Activated CD4-positive, alpha-beta T cell treated with anti-CD3 and anti-CD28 coated beads for 48 hours (primary cell): ENCODE measurements at regions not wholly inside any gene's neighbourhood (a gene's known extent, or its start where the extent isn't known, plus 50 kb on each side); places are given as distances from the start of the nearest gene placed in this dataset.
"Not testable (repeated sequence)": the region's sequence is repeated elsewhere in the genome, so short reads cannot be mapped to it uniquely, and the experiment has no call there.

ENCODE experiments used
- DNase-seq: peaks from one replicate; pipeline ENCODE4 v3.0.0-alpha.2; 2020

- no peak for DNase-seq
Measured at GRCh38 chr1:101588677-101589076, 351.9 kb downstream of the S1PR1 start.

GRCh38 chr1:101592845-101593244 lies 356.0 kb downstream of the S1PR1 start:
- DNase-seq: no peak

DNA sequence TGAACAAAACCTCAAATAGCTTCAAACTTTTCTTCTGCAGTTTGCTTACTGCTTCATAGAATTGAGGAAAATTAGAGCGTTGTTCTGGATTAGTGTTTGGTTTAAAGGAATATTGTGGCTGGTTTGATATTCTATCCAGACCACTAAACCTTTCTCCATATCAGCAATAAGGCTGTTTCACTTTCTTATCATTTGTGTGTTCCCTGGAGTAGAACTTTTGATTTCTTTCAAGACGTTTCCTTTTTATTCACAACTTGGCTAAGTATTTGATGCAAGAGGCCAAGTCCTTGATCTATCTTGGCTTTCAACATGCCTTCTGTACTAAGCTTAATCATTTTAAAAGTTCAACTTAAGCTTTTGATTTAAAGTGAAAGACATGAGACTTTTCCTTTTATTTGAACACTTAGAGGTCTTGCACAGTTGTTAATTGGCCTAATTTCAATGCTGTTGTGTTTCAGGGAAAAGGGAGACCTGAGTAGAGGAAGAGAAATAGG lies 359.1 kb downstream of the S1PR1 start:
- no peak for DNase-seq

GRCh38 chr1:101600615-101601014 lies 363.8 kb downstream of the S1PR1 start:
- not testable (repeated sequence) for DNase-seq

- DNase-seq: no peak
Measured at GRCh38 chr1:101603726-101604125, 366.9 kb downstream of the S1PR1 start.

- no peak for DNase-seq
Measured at GRCh38 chr1:101605878-101606277, 369.1 kb downstream of the S1PR1 start.

DNA sequence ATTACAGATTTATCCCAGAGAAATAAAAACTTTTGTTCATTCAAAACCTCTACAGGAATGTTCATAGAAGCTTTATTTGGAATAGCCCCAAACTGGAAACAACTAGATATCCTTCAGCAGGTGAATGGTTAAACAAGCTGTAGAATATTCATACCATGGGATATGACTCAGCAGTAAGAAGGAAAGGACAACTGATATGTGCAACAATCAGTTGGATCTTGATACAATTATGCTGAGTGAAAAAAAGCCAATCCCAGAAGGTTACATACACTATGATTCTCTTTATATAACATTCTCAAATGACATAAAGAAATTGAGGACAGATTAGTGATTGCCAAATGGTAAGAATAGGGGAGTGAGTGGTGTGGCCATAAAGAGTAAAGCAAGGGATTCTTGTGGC lies 376.7 kb downstream of the S1PR1 start:
- DNase-seq: no peak

DNA sequence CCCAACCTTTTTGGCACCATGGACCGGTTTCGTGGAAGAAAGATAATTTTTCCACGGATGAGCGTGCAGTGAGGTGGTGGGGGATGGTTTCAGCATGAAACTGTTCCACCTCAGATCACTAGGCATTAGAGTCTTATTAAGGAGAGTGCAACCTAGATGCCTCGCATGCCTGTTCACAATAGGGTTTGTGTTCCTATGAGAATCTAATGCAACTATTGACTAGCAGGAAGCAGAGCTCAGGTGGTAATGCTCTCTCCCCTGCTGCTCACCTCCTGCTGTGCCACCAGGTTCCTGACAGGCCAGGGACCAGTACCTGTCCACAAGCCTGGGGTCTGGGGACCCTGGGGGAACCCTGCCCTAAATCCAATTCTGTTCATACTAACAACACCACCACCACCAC lies 377.8 kb downstream of the OLFM3 start:
- DNase-seq: no peak

DNA sequence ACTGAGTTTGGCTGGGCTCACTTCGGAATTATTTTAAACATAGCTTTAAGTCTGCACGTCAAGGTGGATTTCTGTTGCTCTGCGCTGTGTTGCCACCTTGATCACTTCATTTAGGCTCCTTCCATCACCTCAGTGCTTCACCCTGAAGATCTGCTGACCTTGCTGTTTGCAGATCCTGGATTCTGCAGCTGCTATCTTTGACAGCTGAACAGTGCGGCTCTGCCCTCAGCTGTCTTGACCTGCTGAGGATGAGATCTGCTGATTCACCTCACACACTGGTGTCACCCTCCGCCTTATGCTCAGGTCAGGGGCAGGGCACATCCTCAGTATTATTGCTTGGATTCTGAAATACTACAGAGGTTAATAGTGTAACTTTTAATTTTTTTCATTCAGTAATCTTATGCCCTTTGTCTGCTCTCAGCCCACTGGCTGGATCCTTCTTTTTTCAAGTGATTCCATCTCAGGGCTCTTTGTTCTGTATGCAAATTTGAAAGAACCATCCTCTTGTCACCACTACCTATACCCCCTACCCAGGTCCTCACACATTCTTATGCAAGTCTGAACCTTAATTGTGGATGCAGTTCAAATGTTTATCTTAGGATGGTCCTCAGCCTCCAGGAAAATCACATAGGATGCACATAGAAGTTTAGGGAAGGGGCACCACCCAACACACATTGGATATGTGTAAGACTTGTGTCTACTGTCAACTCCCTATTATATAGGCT lies 364.0 kb downstream of the OLFM3 start:
- DNase-seq: no peak

DNA sequence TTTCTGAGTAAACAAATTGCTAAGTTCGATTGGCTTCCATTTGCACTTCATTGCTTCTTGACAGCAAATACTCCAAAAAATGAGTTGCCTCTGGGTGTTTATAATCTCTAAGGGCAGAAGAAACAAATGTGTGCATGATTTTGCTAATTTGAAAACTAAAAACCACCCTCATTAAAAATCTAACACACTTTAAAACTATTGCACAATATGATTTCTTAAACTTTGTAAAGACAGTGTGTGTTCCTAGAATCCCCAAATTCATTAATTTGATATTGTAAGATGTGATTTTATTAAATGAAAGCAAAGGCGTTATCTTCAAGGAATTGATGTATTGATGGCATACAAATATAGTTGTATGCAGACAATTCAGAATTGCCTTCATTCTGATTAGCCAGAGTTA lies 350.9 kb downstream of the OLFM3 start:
- no peak for DNase-seq

DNA sequence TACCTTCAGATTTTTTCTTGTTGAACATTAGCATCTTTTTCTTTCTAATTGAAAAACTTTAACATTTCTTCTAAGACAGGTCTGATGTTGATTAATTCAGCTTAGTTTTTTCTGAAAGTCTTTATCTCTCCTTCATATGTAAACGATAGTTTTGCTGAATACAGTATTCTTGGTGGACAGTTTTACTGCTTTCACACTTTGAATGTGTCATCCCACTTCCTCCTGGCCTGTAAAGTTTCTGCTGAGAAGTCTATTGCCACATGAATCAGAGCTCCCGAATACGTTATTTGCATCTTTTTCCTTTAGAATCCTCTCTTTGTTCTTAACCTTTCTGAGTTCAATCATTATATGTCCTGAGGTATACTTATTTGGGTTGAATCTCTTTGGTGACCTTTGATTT lies 344.2 kb downstream of the OLFM3 start:
- DNase-seq: no peak

GRCh38 chr1:101653482-101653946 lies 343.2 kb downstream of the OLFM3 start:
- no peak for DNase-seq

DNA sequence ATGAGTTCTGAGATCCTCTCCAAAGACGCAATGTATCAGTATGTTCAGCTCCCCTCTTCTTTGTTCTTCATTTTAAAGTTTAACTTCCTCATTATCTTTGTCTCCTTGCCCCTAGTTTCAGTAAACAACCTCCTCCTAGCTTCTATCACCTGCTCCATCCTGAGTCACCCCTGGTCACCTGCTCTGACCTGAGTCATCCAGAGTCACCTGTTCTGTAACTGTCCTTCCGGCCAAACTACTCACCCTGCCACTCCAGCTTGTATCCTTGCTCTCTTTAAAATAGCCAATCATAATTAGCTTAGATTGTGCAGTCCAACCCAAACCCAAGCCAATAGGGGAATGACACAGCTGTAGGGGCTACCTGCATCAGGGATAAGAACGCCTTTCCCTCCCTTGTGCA lies 332.0 kb downstream of the OLFM3 start:
- no peak for DNase-seq

GRCh38 chr1:101667761-101668160 lies 329.0 kb downstream of the OLFM3 start:
- DNase-seq: no peak

GRCh38 chr1:101683136-101683535 lies 313.6 kb downstream of the OLFM3 start:
- DNase-seq: no peak

- no peak for DNase-seq
Measured at GRCh38 chr1:101683561-101683960, 313.2 kb downstream of the OLFM3 start.

GRCh38 chr1:101697072-101697471 lies 299.7 kb downstream of the OLFM3 start:
- no peak for DNase-seq

- no peak for DNase-seq
Measured at GRCh38 chr1:101698681-101699080, 298.0 kb downstream of the OLFM3 start.

- no peak for DNase-seq
Measured at GRCh38 chr1:101704895-101705294, 291.8 kb downstream of the OLFM3 start.

DNA sequence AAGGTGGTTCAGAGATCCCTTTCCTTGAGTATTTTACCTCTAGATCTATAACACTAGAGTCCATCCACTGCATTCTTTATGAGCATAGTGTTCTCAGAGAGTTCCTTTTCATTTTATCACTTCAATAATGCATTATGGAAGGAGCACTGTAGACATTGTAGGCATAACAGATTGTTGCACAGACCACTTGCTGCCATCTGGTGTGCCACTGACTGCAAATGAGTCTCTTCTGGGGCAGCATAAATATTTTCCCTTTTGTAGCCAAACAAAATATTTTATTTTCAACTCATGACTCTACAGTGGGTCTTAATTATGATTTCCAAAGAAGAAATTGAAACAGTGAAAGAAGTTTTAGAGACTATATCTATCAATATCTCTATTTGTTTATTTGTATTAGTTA lies 290.4 kb downstream of the OLFM3 start:
- DNase-seq: no peak

DNA sequence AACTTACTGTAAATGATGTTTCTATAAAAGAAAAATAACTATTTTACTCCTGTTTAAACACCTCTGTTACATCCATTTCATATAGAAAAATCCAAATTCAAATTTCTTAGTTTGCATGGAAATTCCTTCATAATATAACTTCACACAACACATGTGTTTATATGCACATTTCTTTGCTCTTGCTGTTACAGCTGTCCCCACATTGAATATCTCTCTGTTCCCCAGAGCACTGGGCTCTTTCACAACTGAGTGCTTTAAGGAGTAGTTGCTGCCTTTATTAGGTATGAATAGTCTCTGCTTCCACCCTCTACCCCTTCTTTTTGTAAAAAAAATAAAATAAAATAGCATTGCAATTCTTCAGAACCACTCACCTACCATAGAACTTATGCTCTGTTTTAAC lies 287.0 kb downstream of the OLFM3 start:
- no peak for DNase-seq

DNA sequence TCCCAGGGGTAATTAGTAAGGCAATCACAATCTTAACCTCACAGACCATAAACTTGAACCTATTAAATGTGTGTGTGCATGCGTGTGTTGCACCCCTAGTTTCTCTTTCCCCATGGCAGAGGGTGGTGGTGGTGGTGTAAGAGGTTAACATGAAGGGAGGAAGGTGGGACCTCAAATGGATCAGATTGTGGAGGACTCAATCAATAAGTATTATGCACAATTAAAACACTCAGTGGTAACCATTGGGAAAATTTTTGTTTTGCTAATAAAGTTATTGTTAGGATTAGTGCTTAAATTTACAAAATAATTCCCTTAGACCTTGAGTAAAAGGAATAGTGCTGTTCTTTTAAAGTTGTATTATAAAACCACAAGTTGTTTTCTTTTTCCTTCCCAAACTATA lies 283.0 kb downstream of the OLFM3 start:
- DNase-seq: no peak

- no peak for DNase-seq
Measured at GRCh38 chr1:101723415-101723814, 273.3 kb downstream of the OLFM3 start.

- no peak for DNase-seq
Measured at GRCh38 chr1:101728029-101728428, 268.7 kb downstream of the OLFM3 start.

GRCh38 chr1:101730559-101730958 lies 266.2 kb downstream of the OLFM3 start:
- DNase-seq: no peak
